ENCODE measurements at regions not wholly inside any gene's neighbourhood (a gene's known extent, or its start where the extent isn't known, plus 50 kb on each side); places are given as distances from the start of the nearest gene placed in this dataset.

GRCh38 chr20:55755861-55756260 is 249.5 kb downstream of the CBLN4 start:
- TF ChIP-seq CTCF (conservative IDR thresholded peaks at IDR 0.05; ENCODE audit: low read depth in 2 of 2) (no peak), POLR2AphosphoS5 (IDR thresholded peaks at IDR 0.05; ENCODE audit: low read depth) (no peak), EZH2 (IDR thresholded peaks at IDR 0.05; ENCODE audit: low read depth, unreplicated experiment) (no peak), ETS1 (IDR thresholded peaks at IDR 0.05) (no peak), EZH2phosphoT487 (IDR thresholded peaks at IDR 0.05; ENCODE audit: unreplicated experiment) (no peak), CREB1 (CRISPR knock-in tag; IDR thresholded peaks at IDR 0.05; ENCODE audit: low read depth) (no peak), REST (IDR thresholded peaks at IDR 0.05; ENCODE audit: unreplicated experiment) (no peak)

All from GM23338 (cell line).